ENCODE measurements at regions not wholly inside any gene's neighbourhood (a gene's known extent, or its start where the extent isn't known, plus 50 kb on each side); places are given as distances from the start of the nearest gene placed in this dataset.
"Not testable (repeated sequence)": the region's sequence is repeated elsewhere in the genome, so short reads cannot be mapped to it uniquely, and the experiment has no call there.

DNA sequence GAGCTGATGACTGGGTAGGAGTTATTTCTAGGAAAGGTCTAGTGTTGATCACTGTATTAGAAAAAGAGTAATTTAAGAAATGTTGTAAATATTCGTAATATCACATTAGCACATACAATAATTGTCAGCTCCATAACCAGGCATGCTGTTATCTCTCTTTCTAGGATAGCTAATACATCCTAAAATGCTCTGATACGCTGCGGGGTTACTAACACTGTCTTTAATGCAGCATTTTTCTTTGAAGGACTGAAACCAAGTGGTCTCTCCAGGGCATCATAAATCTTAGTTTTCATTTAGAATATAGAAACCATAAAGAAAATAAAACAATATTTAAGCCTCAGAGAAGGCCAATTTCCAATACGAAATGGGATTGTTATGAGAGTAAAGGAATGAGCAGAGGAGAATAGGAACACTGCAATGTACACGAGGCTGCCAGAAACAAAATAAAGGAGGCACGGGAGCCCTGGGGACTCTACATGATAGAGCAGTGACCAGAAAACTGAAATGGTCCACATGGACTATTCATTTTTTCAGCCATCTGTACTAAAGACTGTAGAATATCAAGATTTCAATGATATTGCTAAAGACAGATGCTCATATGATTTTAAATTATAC, 1606.7 kb upstream of the AGA start:
- no peak for DNase-seq (ENCODE audit: extremely low read depth, low read depth, low spot score)

GRCh38 chr4:179051206-179051605, 1609.0 kb upstream of the AGA start:
- no peak for DNase-seq (ENCODE audit: extremely low read depth, low read depth, low spot score)

GRCh38 chr4:179059396-179059795, 1617.2 kb upstream of the AGA start:
- no peak for DNase-seq (ENCODE audit: extremely low read depth, low read depth, low spot score)

GRCh38 chr4:179066254-179066653, 1624.0 kb upstream of the AGA start:
- not testable (repeated sequence) for DNase-seq (ENCODE audit: extremely low read depth, low read depth, low spot score)

DNA sequence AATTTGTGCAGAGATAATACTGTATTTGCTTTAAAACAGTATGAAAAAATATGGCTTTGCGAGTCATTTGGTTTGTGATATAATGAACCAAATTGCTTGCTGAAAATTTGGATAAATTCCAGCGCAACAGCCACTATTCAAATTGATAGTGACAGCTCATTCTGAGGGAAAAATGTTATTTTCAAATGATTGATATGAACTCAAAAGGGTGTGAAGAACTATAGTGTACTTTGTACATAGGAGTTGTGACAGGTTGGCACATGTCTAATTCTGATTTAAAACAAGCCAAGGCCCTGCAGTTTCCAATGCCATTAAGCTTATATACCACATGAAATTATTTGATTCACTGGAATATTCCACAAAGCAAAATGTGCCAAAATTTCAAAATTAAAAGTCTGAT, 1628.9 kb upstream of the AGA start:
- no peak for DNase-seq (ENCODE audit: extremely low read depth, low read depth, low spot score)

DNA sequence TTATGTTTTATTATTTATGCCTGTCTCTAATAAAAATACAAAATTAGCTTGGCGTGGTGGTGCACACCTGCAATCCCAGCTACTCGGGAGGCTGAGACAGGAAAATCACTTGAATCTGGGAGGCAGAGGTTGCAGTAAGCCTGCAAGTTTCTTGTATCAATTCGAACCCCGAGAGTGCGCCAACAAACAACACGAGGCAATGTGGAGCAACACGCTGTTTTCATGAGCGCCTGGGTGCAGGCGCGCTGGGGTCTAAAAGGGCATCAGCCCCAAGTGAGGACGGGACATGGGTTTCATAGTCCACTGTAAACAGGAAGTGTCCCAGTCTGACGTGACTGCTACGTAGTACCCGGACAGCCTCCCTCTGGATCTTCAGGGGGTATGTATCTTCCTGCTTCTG, 1634.6 kb upstream of the AGA start:
- DNase-seq (ENCODE audit: extremely low read depth, low read depth, low spot score), result no peak

DNA sequence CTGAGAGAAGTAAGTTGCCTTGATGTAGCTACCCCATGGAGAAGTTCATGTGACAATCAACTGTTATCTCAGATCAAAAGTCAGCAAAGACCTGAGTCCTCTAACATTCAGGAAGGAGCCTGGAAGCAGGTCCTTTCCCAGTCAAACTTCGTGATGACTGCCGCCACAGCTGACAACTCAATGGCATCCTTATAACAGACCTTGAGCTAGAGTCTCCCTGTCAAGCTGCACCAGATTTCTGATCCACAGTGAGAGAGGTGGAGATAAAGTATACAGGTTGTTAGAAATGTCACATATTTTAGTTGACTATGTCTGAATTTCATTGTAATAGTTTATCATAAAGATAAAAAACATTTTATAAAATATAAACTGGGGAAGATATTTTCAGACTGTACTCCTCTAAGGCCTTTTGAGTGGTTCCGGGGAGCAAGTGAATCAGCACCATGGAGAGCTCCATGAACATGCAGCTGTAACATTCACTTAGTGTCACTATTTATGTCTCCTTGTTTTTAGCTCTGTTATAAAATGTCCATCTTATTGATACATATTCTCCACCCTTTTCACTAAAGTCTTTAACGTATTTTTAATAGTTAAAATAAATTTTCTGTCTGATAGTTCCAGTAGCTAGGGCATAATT, 1653.5 kb upstream of the AGA start:
- DNase-seq (ENCODE audit: extremely low read depth, low read depth, low spot score), result no peak

GRCh38 chr4:179097741-179098140, 1655.5 kb upstream of the AGA start:
- DNase-seq (ENCODE audit: extremely low read depth, low read depth, low spot score), result no peak

DNA sequence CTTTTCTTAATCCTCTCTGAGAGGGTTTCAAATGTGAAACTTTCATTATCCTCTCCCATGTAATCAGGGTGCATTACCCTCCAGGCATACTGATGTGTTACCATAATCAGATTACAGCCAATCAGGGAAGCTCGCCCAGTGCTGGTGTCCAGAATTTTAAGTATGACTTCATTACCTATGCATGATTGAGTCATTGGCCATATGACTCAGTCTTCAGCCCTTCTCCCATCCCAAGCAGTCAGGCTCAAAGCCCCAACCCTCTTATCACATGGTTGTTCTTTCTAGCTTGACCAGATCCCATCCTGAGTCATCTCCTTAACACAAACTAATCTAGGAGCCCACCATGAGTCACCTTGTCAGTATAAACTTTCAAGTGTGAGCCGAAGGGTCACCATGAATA, 1668.1 kb upstream of the AGA start:
- no peak for DNase-seq (ENCODE audit: extremely low read depth, low read depth, low spot score)

GRCh38 chr4:179110816-179111215, 1668.6 kb upstream of the AGA start:
- DNase-seq (ENCODE audit: extremely low read depth, low read depth, low spot score), result no peak

DNA sequence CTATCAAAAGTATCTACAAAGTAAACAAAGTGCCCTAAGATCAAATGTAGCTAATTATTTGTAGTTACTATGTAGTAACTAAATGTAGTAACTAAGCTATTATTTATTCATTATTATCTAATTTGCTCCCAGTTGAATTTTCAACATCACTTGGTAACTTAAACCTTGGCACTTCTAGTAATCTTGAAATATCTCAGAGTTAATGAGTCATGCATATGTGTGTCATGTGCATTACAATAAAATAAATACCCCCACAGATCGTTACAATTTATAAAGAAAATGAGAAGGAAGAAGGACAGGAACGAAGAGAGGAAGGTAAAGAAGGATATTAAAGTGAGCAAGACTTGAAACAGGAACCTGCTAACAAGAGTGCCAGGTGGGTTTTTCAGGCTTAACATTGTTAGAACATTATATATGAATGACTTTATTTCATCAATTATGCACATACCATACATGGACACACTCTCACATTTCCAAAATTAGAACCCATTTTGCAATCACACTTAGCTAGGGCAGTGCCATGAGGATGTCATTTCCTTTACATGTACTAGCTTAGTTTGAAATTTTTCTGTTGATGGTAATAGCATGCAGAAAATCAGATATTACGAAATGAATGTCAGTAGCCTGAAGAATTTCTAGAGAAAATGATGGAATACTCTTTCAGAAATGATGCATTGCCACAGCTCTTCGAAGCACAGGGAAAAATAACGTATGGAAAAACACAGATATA, 1670.4 kb upstream of the AGA start:
- no peak for DNase-seq (ENCODE audit: extremely low read depth, low read depth, low spot score)

GRCh38 chr4:179114615-179115014, 1672.4 kb upstream of the AGA start:
- no peak for DNase-seq (ENCODE audit: extremely low read depth, low read depth, low spot score)

- no peak for DNase-seq (ENCODE audit: extremely low read depth, low read depth, low spot score)
Observed at GRCh38 chr4:179116011-179116410, 1673.8 kb upstream of the AGA start.

GRCh38 chr4:179116581-179116980, 1674.3 kb upstream of the AGA start:
- no peak for DNase-seq (ENCODE audit: extremely low read depth, low read depth, low spot score)

GRCh38 chr4:179123084-179123483, 1680.8 kb upstream of the AGA start:
- no peak for DNase-seq (ENCODE audit: extremely low read depth, low read depth, low spot score)

DNA sequence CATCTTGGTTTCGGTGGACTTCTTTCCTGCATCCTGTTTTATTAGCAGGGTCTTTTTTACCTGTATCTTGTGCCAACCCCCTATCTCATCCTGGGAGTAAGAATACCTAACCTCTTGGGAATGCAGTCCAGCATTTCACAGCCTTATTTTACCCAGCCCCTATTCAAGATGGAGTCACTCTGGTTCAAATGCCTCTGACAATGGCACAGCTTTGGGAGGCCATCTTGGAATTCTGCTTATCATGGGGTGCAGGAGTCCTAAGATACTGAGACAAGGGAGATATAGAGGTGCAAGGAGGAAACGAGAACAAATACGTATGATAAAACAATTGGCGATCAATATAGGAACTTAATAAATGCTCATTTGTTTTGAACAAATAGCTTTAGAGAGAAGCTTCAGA, 1682.2 kb upstream of the AGA start:
- no peak for DNase-seq (ENCODE audit: extremely low read depth, low read depth, low spot score)

DNA sequence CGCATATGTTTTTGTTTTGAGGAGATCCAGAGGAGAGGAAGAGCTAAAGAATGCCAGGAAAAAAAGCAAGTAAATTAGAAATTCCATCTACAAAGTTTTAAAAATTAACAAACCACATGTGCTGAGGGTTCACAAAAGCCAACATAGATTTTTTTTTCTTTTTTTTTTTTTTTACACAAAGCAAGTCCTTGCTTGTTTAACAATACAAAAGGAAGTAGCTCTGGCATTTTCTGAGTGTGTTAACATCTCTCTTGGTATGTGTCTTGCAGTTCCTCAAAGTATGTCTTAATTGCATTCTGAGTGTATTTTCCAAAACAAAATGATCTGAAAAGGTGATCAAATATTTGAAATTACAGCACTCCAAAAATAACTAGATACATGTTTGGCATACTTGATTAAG, 1682.7 kb upstream of the AGA start:
- no peak for DNase-seq (ENCODE audit: extremely low read depth, low read depth, low spot score)

DNA sequence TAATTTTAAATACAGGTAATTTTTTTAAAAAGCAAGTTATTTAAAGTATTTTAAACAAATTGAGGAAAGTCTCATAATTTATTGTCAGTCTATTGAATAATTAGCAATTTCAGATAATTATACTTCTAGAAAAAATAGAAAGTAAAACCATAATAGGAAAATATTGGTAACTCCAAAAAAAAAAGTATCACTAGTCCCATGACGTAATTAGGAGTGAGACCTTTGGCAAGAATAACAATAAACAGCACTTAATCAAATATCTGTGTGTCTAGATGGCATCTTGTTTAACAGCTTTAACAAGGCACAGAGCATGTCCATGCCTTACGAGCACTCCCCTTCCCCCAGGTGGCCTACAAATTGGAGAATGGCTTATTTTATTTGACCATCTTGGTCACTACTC, 1683.6 kb upstream of the AGA start:
- DNase-seq (ENCODE audit: extremely low read depth, low read depth, low spot score), result no peak

- DNase-seq (ENCODE audit: extremely low read depth, low read depth, low spot score), result no peak
Observed at GRCh38 chr4:179128299-179128698, 1686.1 kb upstream of the AGA start.

- no peak for DNase-seq (ENCODE audit: extremely low read depth, low read depth, low spot score)
Observed at GRCh38 chr4:179130122-179130714, 1688.0 kb upstream of the AGA start.

- no peak for DNase-seq (ENCODE audit: extremely low read depth, low read depth, low spot score)
Observed at GRCh38 chr4:179145746-179146525, 1703.7 kb upstream of the AGA start.
